ENCODE measurements at regions not wholly inside any gene's neighbourhood (a gene's known extent, or its start where the extent isn't known, plus 50 kb on each side); places are given as distances from the start of the nearest gene placed in this dataset.

DNA sequence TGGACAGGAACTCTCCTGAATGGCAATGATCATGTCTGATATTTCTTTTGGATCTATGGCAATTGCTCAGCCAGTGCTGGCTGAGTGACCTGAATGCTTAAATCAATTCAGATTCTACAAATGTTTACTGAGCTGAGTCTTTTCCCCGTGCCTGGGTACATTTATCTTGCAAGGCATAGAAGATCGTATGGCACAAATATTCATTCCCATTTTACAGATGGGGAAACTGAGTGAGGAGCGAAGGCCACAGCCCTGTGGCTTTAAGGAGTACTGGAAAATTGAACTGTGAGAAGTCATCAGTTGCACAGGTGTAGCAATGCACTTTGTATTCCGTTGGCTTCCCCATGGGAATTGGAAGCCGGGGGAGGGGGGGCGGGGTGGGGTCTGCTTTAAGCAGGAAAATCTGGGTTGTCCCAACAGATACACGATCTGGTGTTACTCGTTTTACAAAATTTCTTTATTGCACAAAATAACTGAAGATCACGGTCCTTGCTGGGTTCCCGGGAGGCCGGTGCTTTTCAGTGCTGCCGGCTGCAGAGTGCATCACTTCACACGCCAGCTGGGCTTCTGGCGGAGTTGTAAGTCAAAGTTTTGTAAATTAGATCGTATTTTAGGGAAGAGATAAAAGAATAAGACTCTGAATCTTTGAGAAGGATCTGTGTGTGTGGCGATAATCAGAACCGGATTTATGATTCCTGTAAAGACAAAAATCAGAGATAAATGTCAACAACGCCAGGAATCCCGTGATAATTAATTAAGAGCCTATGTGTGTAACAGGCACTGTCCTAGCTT, 75.0 kb upstream of the MAP1LC3B2 start:
- peaks cover 3% of the 10 kb centered on the region for H3K27me3 Mint-ChIP-seq (ENCODE audit: unreplicated experiment)
- no peaks in the 10 kb centered on the region for H3K9me3 Mint-ChIP-seq (ENCODE audit: unreplicated experiment)
- no peak for DNase-seq (ENCODE audit: low spot score)
- no peak overlapping the region for H3K27ac Mint-ChIP-seq (ENCODE audit: unreplicated experiment)
- no peak overlapping the region for H3K4me3 Mint-ChIP-seq (ENCODE audit: unreplicated experiment)
- TF ChIP-seq, protein P1, sequence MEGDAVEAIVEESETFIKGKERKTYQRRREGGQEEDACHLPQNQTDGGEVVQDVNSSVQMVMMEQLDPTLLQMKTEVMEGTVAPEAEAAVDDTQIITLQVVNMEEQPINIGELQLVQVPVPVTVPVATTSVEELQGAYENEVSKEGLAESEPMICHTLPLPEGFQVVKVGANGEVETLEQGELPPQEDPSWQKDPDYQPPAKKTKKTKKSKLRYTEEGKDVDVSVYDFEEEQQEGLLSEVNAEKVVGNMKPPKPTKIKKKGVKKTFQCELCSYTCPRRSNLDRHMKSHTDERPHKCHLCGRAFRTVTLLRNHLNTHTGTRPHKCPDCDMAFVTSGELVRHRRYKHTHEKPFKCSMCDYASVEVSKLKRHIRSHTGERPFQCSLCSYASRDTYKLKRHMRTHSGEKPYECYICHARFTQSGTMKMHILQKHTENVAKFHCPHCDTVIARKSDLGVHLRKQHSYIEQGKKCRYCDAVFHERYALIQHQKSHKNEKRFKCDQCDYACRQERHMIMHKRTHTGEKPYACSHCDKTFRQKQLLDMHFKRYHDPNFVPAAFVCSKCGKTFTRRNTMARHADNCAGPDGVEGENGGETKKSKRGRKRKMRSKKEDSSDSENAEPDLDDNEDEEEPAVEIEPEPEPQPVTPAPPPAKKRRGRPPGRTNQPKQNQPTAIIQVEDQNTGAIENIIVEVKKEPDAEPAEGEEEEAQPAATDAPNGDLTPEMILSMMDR (IDR thresholded peaks at IDR 0.05; ENCODE audit: unreplicated experiment), result no peak
- peaks cover 3% of the 10 kb centered on the region for H3K4me1 Mint-ChIP-seq (ENCODE audit: unreplicated experiment)
- peaks cover 4% of the 10 kb centered on the region for H3K36me3 Mint-ChIP-seq (ENCODE audit: low read depth, unreplicated experiment)

- peaks cover 3% of the 10 kb centered on the region for H3K4me1 Mint-ChIP-seq (ENCODE audit: unreplicated experiment)
- H3K9me3 Mint-ChIP-seq (ENCODE audit: unreplicated experiment), result no peaks in the 10 kb centered on the region
- DNase-seq (ENCODE audit: low spot score), result no peak
- TF ChIP-seq, protein P1 (IDR thresholded peaks at IDR 0.05; ENCODE audit: unreplicated experiment), result no peak
- H3K4me3 Mint-ChIP-seq (ENCODE audit: unreplicated experiment), result no peak overlapping the region
- no peaks in the 10 kb centered on the region for H3K27me3 Mint-ChIP-seq (ENCODE audit: unreplicated experiment)
- no peaks in the 10 kb centered on the region for H3K36me3 Mint-ChIP-seq (ENCODE audit: low read depth, unreplicated experiment)
- H3K27ac Mint-ChIP-seq (ENCODE audit: unreplicated experiment), result no peak overlapping the region
These were observed 74.4 kb upstream of the MAP1LC3B2 start for GRCh38 chr12:116484807-116485206.

DNA sequence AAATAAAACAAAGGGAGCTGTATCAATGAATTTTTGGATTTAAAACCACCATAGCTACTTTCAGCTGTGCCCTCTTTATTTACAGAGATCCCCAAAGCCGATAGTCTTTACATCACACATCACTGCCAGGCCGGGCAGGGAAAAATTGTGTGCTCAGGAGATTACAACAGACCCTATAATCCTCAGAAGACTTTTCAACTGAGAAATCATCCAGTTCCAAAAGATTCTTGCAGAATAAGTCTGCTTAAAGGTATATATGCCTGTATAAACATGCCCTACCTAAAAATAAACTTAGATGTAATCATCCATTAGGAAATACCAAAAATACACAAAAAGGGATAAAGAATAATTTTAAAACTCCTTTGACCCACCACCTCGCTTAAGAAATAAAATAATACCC, 70.1 kb upstream of the MAP1LC3B2 start:
- peaks cover 1% of the 10 kb centered on the region for H3K27me3 Mint-ChIP-seq (ENCODE audit: unreplicated experiment)
- no peak for DNase-seq (ENCODE audit: low spot score)
- TF ChIP-seq, protein P1 (IDR thresholded peaks at IDR 0.05; ENCODE audit: unreplicated experiment), result no peak
- no peak overlapping the region for H3K27ac Mint-ChIP-seq (ENCODE audit: unreplicated experiment)
- no peak overlapping the region for H3K4me3 Mint-ChIP-seq (ENCODE audit: unreplicated experiment)
- H3K4me1 Mint-ChIP-seq (ENCODE audit: unreplicated experiment), result no peaks in the 10 kb centered on the region
- H3K36me3 Mint-ChIP-seq (ENCODE audit: low read depth, unreplicated experiment), result no peaks in the 10 kb centered on the region
- H3K9me3 Mint-ChIP-seq (ENCODE audit: unreplicated experiment), result no peaks in the 10 kb centered on the region

- DNase-seq (ENCODE audit: low spot score), result no peak
- H3K36me3 Mint-ChIP-seq (ENCODE audit: low read depth, unreplicated experiment), result no peaks in the 10 kb centered on the region
These were observed 68.7 kb upstream of the MAP1LC3B2 start for GRCh38 chr12:116490471-116490870.

More at GRCh38 chr12:116490471-116490870, 68.7 kb upstream of the MAP1LC3B2 start:
- Mint-ChIP-seq H3K9me3 (ENCODE audit: unreplicated experiment) (no peaks in the 10 kb centered on the region), H3K4me3 (ENCODE audit: unreplicated experiment) (no peak overlapping the region), H3K4me1 (ENCODE audit: unreplicated experiment) (no peaks in the 10 kb centered on the region), H3K27ac (ENCODE audit: unreplicated experiment) (no peak overlapping the region), H3K27me3 (ENCODE audit: unreplicated experiment) (peaks cover 1% of the 10 kb centered on the region)
- TF ChIP-seq, protein P1 (IDR thresholded peaks at IDR 0.05; ENCODE audit: unreplicated experiment), result no peak

Measured in endothelial cell (in vitro differentiated cells).